Upper lobe of right lung (tissue), 1 donor: ENCODE measurements at regions not wholly inside any gene's neighbourhood (a gene's known extent, or its start where the extent isn't known, plus 50 kb on each side); places are given as distances from the start of the nearest gene placed in this dataset.

Experiments used
- ATAC-seq: fragments of 200-7000 bp; cut with Tn5 transposase; one replicate; pipeline ENCODE4 v1.9.1; 2020; ENCODE audit warnings: mild to moderate bottlenecking, moderate library complexity
- DNase-seq: peaks from one replicate; pipeline ENCODE4 v3.0.0-alpha.2; 2020
- H3K27ac ChIP-seq: fragments of 200-600 bp; one replicate; pipeline ENCODE4 v1.8.0; 2022
- H3K27me3 ChIP-seq: fragments of 200-600 bp; one replicate; pipeline ENCODE4 v1.8.0; 2022; ENCODE audit warnings: mild to moderate bottlenecking
- H3K36me3 ChIP-seq: fragments of 200-600 bp; one replicate; pipeline ENCODE4 v1.8.0; 2022
- H3K4me1 ChIP-seq: fragments of 200-600 bp; one replicate; pipeline ENCODE4 v1.8.0; 2022
- H3K4me3 ChIP-seq: fragments of 200-600 bp; one replicate; pipeline ENCODE4 v1.8.0; 2022; ENCODE audit warnings: mild to moderate bottlenecking
- H3K9me3 ChIP-seq: fragments of 200-600 bp; one replicate; pipeline ENCODE4 v1.8.0; 2022
- CTCF ChIP-seq: fragments of 200-600 bp; IDR thresholded peaks from one replicate; pipeline ENCODE4 v1.8.0; 2022; ENCODE audit warnings: antibody characterized with exemption
- intact Hi-C: fragments of 100-400 bp; cut with DNase I; formaldehyde crosslinking; loops from one replicate; pipeline ENCODE4 v1.11.0; 2022
- donor health status: DM: no; HTN: yes; CAD: no; lungs with severe emphysema.

GRCh38 chr14:44149597-44149996 is 357.5 kb downstream of the FSCB start:
- intact Hi-C loops, result no loop called here
- no peak for TF ChIP-seq CTCF
- ATAC-seq, result no peak
- H3K36me3 ChIP-seq, result no peaks in the 10 kb centered on the region
- H3K4me3 ChIP-seq, result no peak overlapping the region
- H3K27me3 ChIP-seq, result no peaks in the 10 kb centered on the region
- no peak overlapping the region for H3K27ac ChIP-seq
- H3K4me1 ChIP-seq, result no peaks in the 10 kb centered on the region
- DNase-seq, result no peak
- H3K9me3 ChIP-seq, result no peaks in the 10 kb centered on the region

- intact Hi-C loops, result no loop called here
- H3K36me3 ChIP-seq, result no peaks in the 10 kb centered on the region
- no peaks in the 10 kb centered on the region for H3K4me1 ChIP-seq
- H3K27me3 ChIP-seq, result no peaks in the 10 kb centered on the region
- no peak for DNase-seq
- no peaks in the 10 kb centered on the region for H3K9me3 ChIP-seq
- no peak overlapping the region for H3K4me3 ChIP-seq
- TF ChIP-seq CTCF, result no peak
- H3K27ac ChIP-seq, result no peak overlapping the region
- ATAC-seq, result no peak
Observed at GRCh38 chr14:44142006-44142405, 365.1 kb downstream of the FSCB start.

GRCh38 chr14:44135972-44136371 is 371.1 kb downstream of the FSCB start:
- H3K4me3 ChIP-seq, result no peak overlapping the region
- DNase-seq (no peak), ATAC-seq (no peak)
- intact Hi-C loops, result no loop called here
- no peaks in the 10 kb centered on the region for H3K27me3 ChIP-seq
- TF ChIP-seq CTCF, result no peak
- no peaks in the 10 kb centered on the region for H3K9me3 ChIP-seq
- no peak overlapping the region for H3K27ac ChIP-seq
- no peaks in the 10 kb centered on the region for H3K36me3 ChIP-seq
- no peaks in the 10 kb centered on the region for H3K4me1 ChIP-seq

GRCh38 chr14:44131861-44132260 is 375.2 kb downstream of the FSCB start:
- TF ChIP-seq CTCF, result no peak
- DNase-seq (no peak), ATAC-seq (no peak)
- Histone ChIP-seq H3K27me3 (no peaks in the 10 kb centered on the region), H3K4me3 (no peak overlapping the region), H3K36me3 (no peaks in the 10 kb centered on the region), H3K27ac (no peak overlapping the region), H3K9me3 (no peaks in the 10 kb centered on the region), H3K4me1 (no peaks in the 10 kb centered on the region)
- intact Hi-C loops, result no loop called here

- H3K27ac ChIP-seq, result no peak overlapping the region
- H3K4me3 ChIP-seq, result no peak overlapping the region
- ATAC-seq (no peak), DNase-seq (no peak)
- H3K9me3 ChIP-seq, result no peaks in the 10 kb centered on the region
- no peaks in the 10 kb centered on the region for H3K4me1 ChIP-seq
- H3K27me3 ChIP-seq, result no peaks in the 10 kb centered on the region
- TF ChIP-seq CTCF, result no peak
- no peaks in the 10 kb centered on the region for H3K36me3 ChIP-seq
- intact Hi-C loops, result no loop called here
Observed at GRCh38 chr14:44113769-44114730, 393.0 kb downstream of the FSCB start.
